Epithelial cell of esophagus (primary cell): ENCODE measurements at regions not wholly inside any gene's neighbourhood (a gene's known extent, or its start where the extent isn't known, plus 50 kb on each side); places are given as distances from the start of the nearest gene placed in this dataset.

ENCODE experiments used
- DNase-seq: peaks from one replicate; pipeline ENCODE4 v3.0.0; 2010; ENCODE audit warnings: low read depth
- H3K4me3 ChIP-seq: 2 replicates; pipeline ENCODE4 v1.5.1; 2011; ENCODE audit warnings: mild to moderate bottlenecking, low read length, control low read depth
- CTCF ChIP-seq: IDR thresholded peaks from 2 replicates; pipeline ENCODE4 v1.5.1; 2011; ENCODE audit warnings: low read depth, mild to moderate bottlenecking, low read length, control low read depth, inconsistent platforms; ENCODE audit not compliant: insufficient read depth; ENCODE audit errors: missing control alignments

- no peak for TF ChIP-seq CTCF
- H3K4me3 ChIP-seq: no peak overlapping the region
- peak; percentile 88 for DNase-seq
Measured at GRCh38 chr6:94501516-94501915, 1075.8 kb upstream of the MANEA start.

GRCh38 chr6:94498099-94498498 lies 1078.7 kb upstream of the EPHA7 start:
- no peak for TF ChIP-seq CTCF
- H3K4me3 ChIP-seq: no peak overlapping the region
- no peak for DNase-seq

- no peak for TF ChIP-seq CTCF
- DNase-seq: no peak
- H3K4me3 ChIP-seq: no peak overlapping the region
Measured at GRCh38 chr6:94494500-94494899, 1075.1 kb upstream of the EPHA7 start.

GRCh38 chr6:94487371-94487770 lies 1068.0 kb upstream of the EPHA7 start:
- DNase-seq: peak; percentile 79
- no peak for TF ChIP-seq CTCF
- no peak overlapping the region for H3K4me3 ChIP-seq

GRCh38 chr6:94478133-94479005 lies 1059.0 kb upstream of the EPHA7 start:
- no peak for TF ChIP-seq CTCF
- DNase-seq: no peak
- no peak overlapping the region for H3K4me3 ChIP-seq

- DNase-seq: no peak
- TF ChIP-seq CTCF: no peak
Measured at GRCh38 chr6:94468830-94469229, 1049.5 kb upstream of the EPHA7 start.

GRCh38 chr6:94464018-94464510 lies 1044.7 kb upstream of the EPHA7 start:
- no peak for TF ChIP-seq CTCF
- H3K4me3 ChIP-seq: no peak overlapping the region
- no peak for DNase-seq

More at GRCh38 chr6:94468830-94469229, 1049.5 kb upstream of the EPHA7 start:
- no peak overlapping the region for H3K4me3 ChIP-seq
